Breast epithelium (tissue), 4 donors: ENCODE measurements at regions not wholly inside any gene's neighbourhood (a gene's known extent, or its start where the extent isn't known, plus 50 kb on each side); places are given as distances from the start of the nearest gene placed in this dataset.

ENCODE experiments used
- DNase-seq, 2 donors: peaks; one replicate each; pipeline ENCODE4 v3.0.0-alpha.2; 2019; ENCODE audit warnings: low spot score in 2 of 2
- H3K27ac ChIP-seq, 2 donors: fragments of 200-600 bp; sonication (generic) in 1 of 2; one replicate each; pipeline ENCODE4 v1.5.1; 2016 to 2019; ENCODE audit warnings: mild to moderate bottlenecking in 1 of 2
- H3K27me3 ChIP-seq, 2 donors: fragments of 200-600 bp; sonication (generic) in 1 of 2; one replicate each; pipeline versions ENCODE4 v1.5.1 to v1.6.0; 2017 to 2019; ENCODE audit warnings: control low read depth in 1 of 2, mild to moderate bottlenecking in 1 of 2
- H3K36me3 ChIP-seq: fragments of 200-600 bp; one replicate; pipeline ENCODE4 v1.5.1; 2019
- H3K4me1 ChIP-seq, 2 donors: fragments of 200-600 bp; sonication (generic); one replicate each; pipeline ENCODE4 v1.5.1; 2016 to 2019; ENCODE audit warnings: control low read depth in 1 of 2
- H3K4me3 ChIP-seq, 3 donors: fragments of 200-600 bp; sonication (generic); 1 replicate in 2 of 3; 2 replicates in 1 of 3; pipeline ENCODE4 v1.5.1; 2016 to 2019; ENCODE audit warnings: mild to moderate bottlenecking in 3 of 3, moderate library complexity in 2 of 3
- H3K9me3 ChIP-seq, 2 donors: fragments of 200-600 bp; sonication (generic) in 1 of 2; one replicate each; pipeline ENCODE4 v1.5.1; 2016 to 2019; ENCODE audit warnings: control low read depth in 1 of 2
- CTCF ChIP-seq, 3 donors: fragments of 450-650 bp; IDR thresholded peaks; one replicate each; pipeline ENCODE4 v1.5.1; 2016 to 2017; ENCODE audit warnings: antibody characterized with exemption in 3 of 3, mild to moderate bottlenecking in 3 of 3, moderate library complexity in 3 of 3
- POLR2A ChIP-seq: fragments of 450-650 bp; IDR thresholded peaks from one replicate; pipeline ENCODE4 v1.6.1; 2016; ENCODE audit warnings: antibody characterized with exemption, mild to moderate bottlenecking, moderate library complexity
- POLR2AphosphoS5 ChIP-seq, 3 donors: sonication (generic); formaldehyde crosslinking; IDR thresholded peaks; one replicate each; pipeline ENCODE4 v1.6.1; 2017; ENCODE audit warnings: antibody characterized with exemption in 3 of 3
- intact Hi-C: fragments of 100-400 bp; cut with DNase I; formaldehyde crosslinking; loops from one replicate; pipeline ENCODE4 v1.15.1; 2023; ENCODE audit warnings: low total_unique reads

GRCh38 chr13:111402441-111402840 lies 82.0 kb downstream of the TEX29 start:
- no peak for DNase-seq
- Histone ChIP-seq H3K4me1 (no peaks in the 10 kb centered on the region), H3K9me3 (no peaks in the 10 kb centered on the region), H3K36me3 (no peaks in the 10 kb centered on the region), H3K27ac (no peak overlapping the region), H3K4me3 (no peak overlapping the region), H3K27me3 (peaks cover 0 to 32% of the 10 kb centered on the region in 2 donors)
- TF ChIP-seq POLR2AphosphoS5 (IDR thresholded peaks at IDR 0.05) (no peak), CTCF (IDR thresholded peaks at IDR 0.05) (no peak), POLR2A (no peak)
- intact Hi-C loops, result no loop called here

- Histone ChIP-seq H3K4me1 (no peaks in the 10 kb centered on the region), H3K27me3 (peaks cover 0 to 40% of the 10 kb centered on the region in 2 donors), H3K9me3 (no peaks in the 10 kb centered on the region), H3K4me3 (no peak overlapping the region), H3K27ac (no peak overlapping the region), H3K36me3 (no peaks in the 10 kb centered on the region)
- DNase-seq, result no peak
- TF ChIP-seq CTCF (IDR thresholded peaks at IDR 0.05), result no peak
- TF ChIP-seq POLR2A, result no peak
- TF ChIP-seq POLR2AphosphoS5 (IDR thresholded peaks at IDR 0.05), result no peak
- intact Hi-C loops, result no loop called here
Measured at GRCh38 chr13:111403266-111403665, 82.8 kb downstream of the TEX29 start.

- peaks cover 0 to 54% of the 10 kb centered on the region in 2 donors for H3K27me3 ChIP-seq
- no peak for DNase-seq
- H3K36me3 ChIP-seq, result no peaks in the 10 kb centered on the region
- H3K27ac ChIP-seq, result no peak overlapping the region
- H3K4me1 ChIP-seq, result no peaks in the 10 kb centered on the region
- TF ChIP-seq CTCF (IDR thresholded peaks at IDR 0.05) (no peak), POLR2A (no peak), POLR2AphosphoS5 (IDR thresholded peaks at IDR 0.05) (no peak)
- H3K9me3 ChIP-seq, result no peaks in the 10 kb centered on the region
- no peak overlapping the region for H3K4me3 ChIP-seq
- intact Hi-C loops, result no loop called here
Measured at GRCh38 chr13:111404746-111405145, 84.3 kb downstream of the TEX29 start.

- no peak for DNase-seq
- intact Hi-C loops, result no loop called here
- TF ChIP-seq POLR2AphosphoS5 (IDR thresholded peaks at IDR 0.05) (no peak), POLR2A (no peak), CTCF (IDR thresholded peaks at IDR 0.05) (no peak)
- Histone ChIP-seq H3K27ac (no peak overlapping the region), H3K9me3 (no peaks in the 10 kb centered on the region), H3K4me1 (no peaks in the 10 kb centered on the region), H3K27me3 (peaks cover 0 to 70% of the 10 kb centered on the region in 2 donors), H3K4me3 (no peak overlapping the region), H3K36me3 (no peaks in the 10 kb centered on the region)
Measured at GRCh38 chr13:111406636-111407035, 86.2 kb downstream of the TEX29 start.

GRCh38 chr13:111407381-111408131 lies 87.1 kb downstream of the TEX29 start:
- TF ChIP-seq CTCF (IDR thresholded peaks at IDR 0.05) (no peak), POLR2A (no peak), POLR2AphosphoS5 (IDR thresholded peaks at IDR 0.05) (no peak)
- intact Hi-C loops, result no loop called here
- H3K27ac ChIP-seq, result no peak overlapping the region
- H3K9me3 ChIP-seq, result no peaks in the 10 kb centered on the region
- no peak for DNase-seq
- H3K36me3 ChIP-seq, result no peaks in the 10 kb centered on the region
- no peak overlapping the region for H3K4me3 ChIP-seq
- peaks cover 0 to 75% of the 10 kb centered on the region in 2 donors for H3K27me3 ChIP-seq
- no peaks in the 10 kb centered on the region for H3K4me1 ChIP-seq
